Right cardiac atrium (tissue), 5 donors: ENCODE measurements at regions not wholly inside any gene's neighbourhood (a gene's known extent, or its start where the extent isn't known, plus 50 kb on each side); places are given as distances from the start of the nearest gene placed in this dataset.
"Not testable (repeated sequence)": the region's sequence is repeated elsewhere in the genome, so short reads cannot be mapped to it uniquely, and the experiment has no call there.

Source experiments
- ATAC-seq, 2 donors: fragments of 200-7000 bp; cut with Tn5 transposase; one replicate each; pipeline versions ENCODE4 v1.8.0 to v1.9.1; 2020; ENCODE audit warnings: moderate library complexity in 2 of 2, mild to moderate bottlenecking in 1 of 2
- DNase-seq, 3 donors: peaks; one replicate each; pipeline ENCODE4 v3.0.0-alpha.2; 2020
- H3K27ac ChIP-seq: one replicate; pipeline ENCODE4 v1.5.1; 2013; ENCODE audit warnings: mild to moderate bottlenecking, low read length, control low read depth, moderate library complexity
- H3K27me3 ChIP-seq: one replicate; pipeline ENCODE4 v1.6.1; 2013; ENCODE audit not compliant: control insufficient read depth, insufficient read depth
- H3K4me1 ChIP-seq: one replicate; pipeline ENCODE4 v1.6.1; 2013; ENCODE audit warnings: low read length; ENCODE audit not compliant: control insufficient read depth, insufficient read depth
- H3K4me3 ChIP-seq: one replicate; pipeline ENCODE4 v1.5.1; 2013; ENCODE audit warnings: low read length, control low read depth
- H3K9me3 ChIP-seq: one replicate; pipeline ENCODE4 v1.6.1; 2013; ENCODE audit warnings: low read length; ENCODE audit not compliant: control insufficient read depth
- WGBS: extraction: QIAGEN DNeasy Blood & Tissue Kit; methylation state at CpG from one replicate; pipeline ENCODE4 v1.1.7; 2013; 5-methylcytosine and 5-hydroxymethylcytosine counted together
- intact Hi-C, 4 donors: fragments of 100-400 bp; cut with DNase I; formaldehyde crosslinking; loops; one replicate each; pipeline versions ENCODE4 v1.11.0 to v1.14.0; 2022 to 2023
- donor health status: healthy with polysubstance abuse.
- donor health status: DM: no; HTN: yes; CAD: no.
- donor health status: DM: no; HTN: no; CAD: no.
- donor health status: DM: no; HTN: yes; CAD: no; lungs with severe emphysema.
- donor health status: DM: yes; HTN: yes; CAD: no.

DNA sequence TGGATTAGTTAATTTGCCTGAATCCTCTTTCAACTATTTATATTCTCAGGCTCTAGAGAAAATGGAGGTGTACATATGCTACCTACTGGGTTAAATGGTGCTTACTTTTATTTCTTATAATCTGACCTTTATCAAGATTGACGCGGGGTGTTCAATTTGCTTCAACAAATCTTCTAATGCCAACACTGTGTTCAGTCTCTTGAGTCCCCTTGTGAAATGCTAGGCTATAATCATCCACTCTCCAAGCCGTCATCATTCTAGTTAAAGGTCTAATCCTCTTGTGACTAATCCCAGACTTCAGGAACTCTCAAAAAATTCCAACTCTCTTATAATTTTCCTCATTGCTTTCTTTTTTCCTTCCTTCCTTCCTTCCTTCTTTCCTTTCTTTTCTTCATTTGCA is 1396.2 kb downstream of the CDH8 start:
- DNase-seq: no peak
- WGBS: 70% methylated on average over 3 of the region's 3 CpGs
- ATAC-seq: no peak

DNA sequence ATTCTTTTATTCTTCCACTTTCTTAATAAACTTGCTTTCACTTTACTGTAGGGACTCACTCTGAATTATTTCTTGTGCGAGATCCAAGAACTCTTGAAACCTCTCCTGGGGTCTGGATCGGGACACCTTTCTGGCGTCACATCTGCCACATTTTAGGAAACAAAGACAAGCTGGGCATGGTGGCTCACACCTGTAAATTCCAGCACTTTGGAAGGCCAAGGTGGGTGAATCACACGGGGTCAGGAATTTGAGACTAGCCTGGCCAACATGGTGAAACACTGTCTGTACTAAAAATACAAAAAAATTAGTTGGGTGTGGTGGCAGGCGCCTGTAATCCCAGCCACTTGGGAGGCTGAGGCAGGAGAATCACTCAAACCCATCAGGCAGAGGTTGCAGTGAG is 1399.6 kb downstream of the CDH8 start:
- ATAC-seq, H3K27ac ChIP-seq, DNase-seq, H3K27me3 ChIP-seq, intact Hi-C loops, H3K4me1 ChIP-seq, H3K9me3 ChIP-seq, H3K4me3 ChIP-seq: not testable (repeated sequence)
- WGBS: 80% methylated on average over 5 of the region's 5 CpGs

More for the DNA sequence above, 1396.2 kb downstream of the CDH8 start:
- Histone ChIP-seq H3K4me3 (no peak overlapping the region), H3K27me3 (no peaks in the 10 kb centered on the region), H3K27ac (no peak overlapping the region), H3K9me3 (no peaks in the 10 kb centered on the region), H3K4me1 (no peaks in the 10 kb centered on the region)
- intact Hi-C loops: no loop called here

DNA sequence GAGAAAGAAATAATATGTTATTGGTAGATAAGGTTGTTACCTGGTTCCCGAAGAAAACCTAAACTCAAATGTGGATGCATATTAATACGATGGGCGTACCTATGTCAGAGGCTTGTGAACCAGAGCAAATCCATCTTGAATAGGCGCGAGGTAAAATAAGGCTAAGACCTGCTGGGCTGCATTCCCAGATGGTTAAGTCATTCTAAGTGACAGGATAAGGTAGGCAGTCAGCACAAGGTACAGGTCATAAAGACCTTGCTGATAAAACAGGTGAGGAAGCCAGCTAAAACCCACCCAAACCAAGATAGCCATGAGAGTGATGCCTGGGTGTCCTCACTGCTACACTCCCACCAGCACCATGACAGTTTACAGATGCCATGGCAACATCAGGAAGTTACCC is 1400.1 kb downstream of the CDH8 start:
- ATAC-seq: no peak

DNA sequence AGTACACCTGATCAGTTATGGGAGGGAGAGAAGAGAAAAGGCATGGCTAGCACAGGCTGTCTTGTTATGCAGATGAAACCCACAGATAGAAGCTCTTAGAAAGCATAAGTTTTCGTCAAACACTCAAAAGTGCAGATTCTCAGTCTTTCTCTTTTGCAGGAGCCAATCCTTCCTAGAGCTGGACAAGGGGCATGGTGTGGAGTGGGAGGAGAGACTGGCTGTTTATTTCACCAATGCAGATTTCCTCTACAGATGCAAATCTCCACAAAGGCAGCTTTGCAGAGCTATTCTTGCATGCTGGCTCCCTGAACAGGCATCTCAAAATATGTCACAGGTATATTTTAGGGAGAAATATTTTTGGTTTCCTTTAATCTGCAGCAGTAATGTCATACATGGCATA is 1400.7 kb downstream of the CDH8 start:
- no peaks in the 10 kb centered on the region for H3K27me3 ChIP-seq
- intact Hi-C loops: no loop called here
- no peak overlapping the region for H3K4me3 ChIP-seq
- ATAC-seq (no peak), DNase-seq (no peak)
- H3K9me3 ChIP-seq: no peaks in the 10 kb centered on the region
- H3K27ac ChIP-seq: no peak overlapping the region
- no peaks in the 10 kb centered on the region for H3K4me1 ChIP-seq
- 45% methylated on average over 1 of the region's 1 CpG for WGBS

More for the DNA sequence above, 1400.1 kb downstream of the CDH8 start:
- 73% methylated on average over 5 of the region's 5 CpGs for WGBS
- no peaks in the 10 kb centered on the region for H3K4me1 ChIP-seq
- H3K9me3 ChIP-seq: no peaks in the 10 kb centered on the region
- no peak for DNase-seq
- no peak overlapping the region for H3K27ac ChIP-seq
- H3K4me3 ChIP-seq: no peak overlapping the region
- intact Hi-C loops: no loop called here
- no peaks in the 10 kb centered on the region for H3K27me3 ChIP-seq

DNA sequence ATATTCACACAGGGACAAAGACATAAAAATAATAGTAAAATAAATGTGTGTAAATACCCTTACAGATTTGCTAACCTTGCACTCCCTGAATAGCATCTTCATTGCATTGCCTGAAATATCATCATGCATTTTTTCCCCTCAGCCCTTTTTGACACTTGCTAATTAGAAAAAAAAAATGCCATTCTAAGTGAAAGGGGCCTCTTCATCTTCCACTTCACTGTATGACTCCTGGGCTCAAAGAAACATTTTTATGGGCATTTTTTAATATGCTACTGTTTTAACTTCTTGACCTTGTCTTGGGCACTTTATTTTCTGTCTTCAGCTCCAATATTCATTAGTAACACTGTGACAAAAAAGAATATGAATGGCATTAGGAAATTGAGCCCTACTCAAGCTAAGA is 1424.4 kb downstream of the CDH8 start:
- Histone ChIP-seq H3K4me3 (no peak overlapping the region), H3K9me3 (no peaks in the 10 kb centered on the region), H3K4me1 (no peaks in the 10 kb centered on the region), H3K27me3 (no peaks in the 10 kb centered on the region), H3K27ac (no peak overlapping the region)
- DNase-seq (no peak), ATAC-seq (no peak)
- intact Hi-C loops: no loop called here

DNA sequence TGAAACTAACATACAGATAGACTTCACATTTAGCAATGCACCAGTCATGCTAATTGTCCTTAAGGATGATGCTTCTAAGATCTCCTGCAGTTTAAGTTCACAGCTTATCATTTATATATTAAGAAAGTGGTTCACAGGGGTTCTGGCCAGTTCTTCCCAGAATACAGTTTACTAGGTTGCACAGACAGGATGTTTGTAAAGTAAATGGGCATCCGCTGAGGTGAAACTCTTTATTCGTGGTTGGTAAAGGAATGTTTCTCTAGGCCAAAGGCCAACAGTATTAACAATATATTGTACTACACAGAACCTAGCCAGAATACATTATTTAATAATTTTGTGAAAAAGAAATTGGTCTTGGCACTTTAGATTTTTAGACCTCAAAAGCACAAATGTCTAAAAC is 1427.3 kb downstream of the CDH8 start:
- no peak for ATAC-seq
- DNase-seq: no peak
- Histone ChIP-seq H3K4me1 (no peaks in the 10 kb centered on the region), H3K9me3 (no peaks in the 10 kb centered on the region), H3K27me3 (no peaks in the 10 kb centered on the region), H3K27ac (no peak overlapping the region), H3K4me3 (no peak overlapping the region)
- 69% methylated on average over 2 of the region's 2 CpGs for WGBS
- intact Hi-C loops: no loop called here

DNA sequence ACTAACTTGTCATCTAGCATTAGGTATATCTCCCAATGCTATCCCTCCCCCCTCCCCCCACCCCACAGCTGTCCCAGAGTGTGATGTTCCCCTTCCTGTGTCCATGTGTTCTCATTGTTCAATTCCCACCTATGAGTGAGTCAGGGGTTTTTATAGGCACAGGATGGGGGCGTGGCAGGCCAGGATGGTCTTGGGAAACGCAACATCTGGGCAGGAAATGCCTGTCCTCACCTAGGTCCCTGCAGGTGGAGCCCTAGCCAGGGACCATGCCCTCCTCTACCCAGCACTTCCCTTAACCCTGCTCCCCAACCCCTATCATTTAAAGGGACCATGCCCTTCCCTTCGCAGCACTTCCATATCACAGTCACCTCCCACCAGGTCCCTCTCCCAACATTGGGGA is 1430.6 kb downstream of the CDH8 start:
- 75% methylated on average over 3 of the region's 3 CpGs for WGBS
- H3K4me1 ChIP-seq, H3K27me3 ChIP-seq, ATAC-seq, DNase-seq, H3K4me3 ChIP-seq, H3K27ac ChIP-seq, intact Hi-C loops, H3K9me3 ChIP-seq: not testable (repeated sequence)

DNA sequence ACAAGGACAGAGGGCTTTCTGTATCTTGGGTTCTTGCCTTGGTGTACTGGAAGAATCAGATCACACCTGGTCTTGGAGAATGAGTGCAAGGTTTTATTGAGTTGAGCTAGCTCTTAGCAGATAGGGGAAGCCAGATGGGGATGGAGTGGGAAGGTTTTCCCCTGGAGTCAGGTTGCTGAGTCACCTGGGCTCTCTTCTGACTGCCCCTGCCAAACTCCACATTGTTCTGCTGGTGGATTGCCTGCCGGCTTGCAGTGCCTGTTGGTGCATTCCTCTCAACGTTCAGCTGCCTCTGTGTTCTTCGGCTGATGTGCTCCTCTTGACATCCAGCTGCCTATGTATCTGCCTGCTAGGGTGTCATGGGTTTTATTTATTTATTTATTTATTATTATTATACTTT is 1431.1 kb downstream of the CDH8 start:
- ATAC-seq (no peak), DNase-seq (no peak)
- 76% methylated on average over 3 of the region's 3 CpGs for WGBS
- Histone ChIP-seq H3K27me3 (no peaks in the 10 kb centered on the region), H3K27ac (no peak overlapping the region), H3K9me3 (no peaks in the 10 kb centered on the region), H3K4me1 (no peaks in the 10 kb centered on the region), H3K4me3 (no peak overlapping the region)
- intact Hi-C loops: no loop called here

DNA sequence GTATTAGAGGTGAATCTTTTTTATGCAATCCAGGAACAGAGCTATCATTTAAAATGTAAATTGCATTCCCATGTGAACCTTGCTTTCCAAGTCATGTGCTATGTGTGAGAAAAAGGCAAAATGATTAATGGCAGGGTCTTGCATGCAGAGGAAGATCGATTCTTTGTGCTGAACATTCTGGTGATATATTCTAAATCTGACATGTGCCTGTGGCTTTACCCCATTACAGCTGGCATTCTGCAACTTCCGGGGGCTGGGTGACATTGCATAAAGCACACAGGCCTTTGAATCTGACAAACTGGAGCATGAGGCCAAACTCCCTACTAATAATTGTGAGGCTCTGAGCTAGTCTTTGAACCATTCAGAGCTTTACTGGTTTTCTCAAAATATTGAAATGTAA is 1449.7 kb downstream of the CDH8 start:
- Histone ChIP-seq H3K4me1 (no peaks in the 10 kb centered on the region), H3K27ac (no peak overlapping the region), H3K27me3 (no peaks in the 10 kb centered on the region), H3K9me3 (no peaks in the 10 kb centered on the region), H3K4me3 (no peak overlapping the region)
- no peak for DNase-seq
- no peak for ATAC-seq
- intact Hi-C loops: no loop called here
- whole genome bisulfite sequencing: 77% methylated on average over 2 of the region's 2 CpGs

DNA sequence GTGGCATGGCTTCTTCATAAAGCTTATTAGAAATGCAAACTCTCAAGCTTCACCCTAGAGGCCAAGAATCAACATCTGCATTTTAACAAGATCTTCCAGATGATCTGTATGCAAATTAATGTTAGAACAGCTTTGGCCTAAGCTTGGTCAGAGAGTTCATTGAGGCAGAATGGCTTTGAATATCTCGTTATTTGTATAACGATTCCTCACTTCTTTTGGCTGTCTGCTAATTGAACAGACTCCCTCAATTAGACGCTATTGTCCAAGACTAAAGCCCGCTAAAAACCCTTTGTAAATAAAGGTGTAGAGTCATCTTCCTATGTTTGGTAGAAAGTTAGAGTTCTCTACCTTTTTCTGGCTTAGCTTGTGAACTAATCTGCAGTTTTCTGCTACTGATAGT is 1453.7 kb downstream of the CDH8 start:
- H3K27me3 ChIP-seq: no peaks in the 10 kb centered on the region
- H3K27ac ChIP-seq: no peak overlapping the region
- WGBS: 72% methylated on average over 4 of the region's 4 CpGs
- no peaks in the 10 kb centered on the region for H3K9me3 ChIP-seq
- no peak overlapping the region for H3K4me3 ChIP-seq
- DNase-seq (no peak), ATAC-seq (no peak)
- intact Hi-C loops: no loop called here
- no peaks in the 10 kb centered on the region for H3K4me1 ChIP-seq

DNA sequence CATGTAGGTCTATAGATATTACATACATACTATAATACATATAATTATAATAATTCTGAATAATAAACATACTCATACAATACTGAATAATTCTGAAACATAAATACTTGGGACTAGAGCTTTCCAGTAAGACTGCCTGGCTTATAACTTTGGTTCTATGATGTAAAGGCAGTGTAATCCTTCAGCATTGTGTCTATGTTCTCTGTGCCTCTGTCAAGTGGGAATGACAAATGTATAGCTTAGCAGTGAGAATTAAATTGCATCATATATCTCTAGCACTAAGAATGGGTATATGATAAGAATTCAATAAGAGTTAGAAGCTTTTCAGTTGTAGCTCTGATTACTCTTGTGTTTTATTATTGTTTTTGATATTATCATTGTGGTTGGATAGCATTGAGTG is 1469.3 kb downstream of the CDH8 start:
- Histone ChIP-seq H3K4me3 (no peak overlapping the region), H3K27me3 (no peaks in the 10 kb centered on the region), H3K9me3 (no peaks in the 10 kb centered on the region), H3K4me1 (no peaks in the 10 kb centered on the region), H3K27ac (no peak overlapping the region)
- intact Hi-C loops: no loop called here
- ATAC-seq: no peak
- no peak for DNase-seq

DNA sequence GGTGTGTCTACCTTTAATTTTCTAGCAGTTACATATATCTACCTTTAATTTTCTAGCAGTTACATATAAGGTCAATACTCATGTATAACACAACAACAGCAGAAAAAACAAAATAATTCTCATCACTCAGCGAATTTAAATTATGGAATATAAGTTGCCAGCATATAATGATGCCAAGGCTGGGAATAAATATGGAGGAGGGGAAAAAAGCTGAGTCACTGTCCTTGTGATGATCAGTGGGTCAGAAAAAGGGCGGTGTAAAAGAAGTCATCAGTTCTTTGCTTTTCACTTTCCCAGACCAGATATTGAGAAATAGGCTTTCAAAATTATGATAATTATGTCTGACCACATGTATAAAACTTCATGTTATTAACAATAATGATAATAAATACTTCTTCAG is 1471.7 kb downstream of the CDH8 start:
- 87% methylated on average over 2 of the region's 2 CpGs for WGBS
- no peak for ATAC-seq
- no peak for DNase-seq
- intact Hi-C loops: no loop called here
- Histone ChIP-seq H3K9me3 (no peaks in the 10 kb centered on the region), H3K27ac (no peak overlapping the region), H3K27me3 (no peaks in the 10 kb centered on the region), H3K4me1 (no peaks in the 10 kb centered on the region), H3K4me3 (no peak overlapping the region)
